ENCODE measurements at regions not wholly inside any gene's neighbourhood (a gene's known extent, or its start where the extent isn't known, plus 50 kb on each side); places are given as distances from the start of the nearest gene placed in this dataset.
"Not testable (repeated sequence)": the region's sequence is repeated elsewhere in the genome, so short reads cannot be mapped to it uniquely, and the experiment has no call there.

DNA sequence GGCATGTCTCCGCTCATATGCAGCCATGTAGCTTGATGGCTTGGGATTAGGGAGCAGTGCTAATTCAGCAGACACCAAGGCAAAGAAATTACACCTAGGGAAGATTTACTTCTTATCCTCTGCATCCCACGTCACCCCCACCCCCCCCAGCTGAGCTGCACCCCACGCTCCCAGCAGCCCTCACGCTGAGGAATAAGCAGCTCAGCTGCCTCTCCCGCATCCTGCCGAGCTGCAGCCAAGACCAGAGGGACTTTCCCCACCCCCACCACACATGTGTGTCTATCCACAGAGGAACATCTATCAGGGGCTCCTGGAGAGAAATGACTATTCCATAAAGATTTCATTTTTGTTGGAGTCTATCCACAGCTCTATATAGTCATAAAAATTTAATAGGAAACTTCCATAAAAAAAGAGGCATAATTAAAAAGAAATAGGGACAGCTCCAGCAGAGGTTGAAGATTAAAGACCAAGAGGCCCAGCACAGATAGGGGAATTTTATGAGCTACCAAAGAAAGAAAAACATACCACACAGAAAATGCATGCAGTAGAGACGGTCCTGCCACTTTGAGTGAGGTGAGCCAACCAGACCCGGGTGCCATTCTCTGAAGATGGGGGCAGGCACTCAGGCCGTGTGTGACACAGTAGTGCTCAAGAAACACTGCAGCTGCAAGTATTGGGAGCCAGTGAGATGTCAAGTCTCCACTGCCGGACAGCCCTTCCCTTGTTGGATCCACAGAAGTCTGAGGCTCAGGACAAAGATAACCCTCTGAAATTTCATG is 274.8 kb downstream of the BCL2L11 start:
- DNase-seq (ENCODE audit: low read depth, low spot score), result peak; percentile 24

DNA sequence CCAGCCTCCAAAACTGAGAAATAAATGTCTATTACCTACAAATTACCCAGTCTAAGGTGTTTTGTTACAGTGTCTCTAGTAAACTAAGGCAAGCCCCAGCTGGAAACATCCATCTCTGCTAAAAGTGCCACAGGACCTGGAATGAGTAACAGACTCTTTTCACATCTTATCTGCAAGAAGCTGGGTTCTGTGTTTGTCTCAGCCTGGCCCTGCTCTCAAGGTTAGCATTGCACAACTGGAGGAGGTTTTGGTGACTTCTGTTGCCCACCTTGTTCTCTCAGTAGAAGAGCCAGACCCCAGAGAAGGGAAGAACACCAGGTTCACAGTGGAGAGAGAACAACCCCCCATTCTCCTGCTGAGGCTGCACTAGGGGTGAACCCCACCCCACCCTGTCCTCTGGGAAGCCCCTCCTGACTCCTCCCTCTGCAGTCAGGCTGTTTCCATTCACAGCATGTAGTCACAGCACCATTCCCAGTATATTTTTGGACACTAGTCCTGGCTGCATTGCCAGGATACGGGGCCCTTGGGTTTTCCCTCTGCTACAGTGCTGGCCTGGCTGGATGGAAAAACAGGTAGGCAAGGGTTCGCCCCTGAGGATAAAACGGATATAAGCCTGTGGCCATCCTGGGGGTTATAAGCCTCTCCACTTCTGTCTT is 280.0 kb downstream of the BCL2L11 start:
- not testable (repeated sequence) for DNase-seq (ENCODE audit: low read depth, low spot score)

DNA sequence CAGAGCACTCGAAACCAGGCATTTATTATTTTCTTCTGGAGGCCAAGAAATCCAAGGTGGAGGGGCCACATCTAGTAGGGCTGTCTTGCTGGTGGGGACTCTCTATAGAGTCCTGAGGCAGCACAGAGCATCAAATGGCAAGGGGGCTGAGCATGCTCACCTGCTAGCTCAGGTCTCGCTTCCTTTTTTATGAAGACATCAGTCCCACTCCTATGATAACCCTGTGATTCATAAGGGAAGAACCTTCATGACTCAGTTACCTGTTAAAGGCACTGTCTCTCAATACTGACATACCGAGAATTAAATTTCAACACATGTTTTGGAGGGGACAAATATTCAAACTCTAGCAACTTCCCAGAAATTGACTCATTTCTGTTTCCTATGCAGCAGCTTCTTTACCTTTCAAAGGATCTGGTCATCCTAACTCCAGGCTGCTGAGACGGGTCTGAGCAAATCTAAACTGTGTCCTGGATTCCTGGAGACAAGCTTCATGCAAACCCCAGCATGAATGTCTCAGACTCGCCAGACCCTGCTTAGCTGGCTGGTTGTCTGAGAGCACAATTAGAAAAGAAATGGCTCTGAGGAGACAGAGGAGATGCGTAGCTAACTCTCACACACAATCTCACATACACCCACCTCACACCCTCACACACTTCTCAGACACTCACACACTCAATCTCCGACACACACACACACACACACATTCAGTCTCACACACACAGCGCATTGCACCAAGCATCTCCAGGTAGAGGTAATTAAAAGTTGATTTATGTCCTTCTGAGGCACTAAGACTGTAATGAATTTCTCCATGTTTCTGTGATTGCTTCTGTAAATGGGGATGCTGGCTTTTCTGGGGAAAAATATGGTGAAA is 280.8 kb downstream of the BCL2L11 start:
- DNase-seq (ENCODE audit: low read depth, low spot score), result not testable (repeated sequence)

DNA sequence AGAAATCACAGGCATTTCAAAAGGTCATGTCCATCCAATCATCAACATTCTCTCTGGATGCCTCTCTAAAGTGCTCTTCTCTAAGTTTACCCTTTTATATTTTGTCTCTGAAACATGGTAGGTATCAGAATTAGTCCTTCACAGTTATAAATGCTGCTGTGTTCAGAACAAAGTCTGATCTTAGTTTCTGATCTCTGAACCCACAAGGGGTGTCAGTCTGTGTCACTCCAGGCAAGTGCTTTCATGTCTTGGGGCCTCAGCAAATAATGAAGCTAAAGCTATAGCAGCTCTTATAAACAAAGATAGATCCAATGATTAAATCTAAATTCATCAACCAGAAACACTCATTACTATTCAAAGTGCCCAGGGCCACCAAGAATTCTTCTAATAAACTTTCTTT is 281.7 kb downstream of the BCL2L11 start:
- not testable (repeated sequence) for DNase-seq (ENCODE audit: low read depth, low spot score)

DNA sequence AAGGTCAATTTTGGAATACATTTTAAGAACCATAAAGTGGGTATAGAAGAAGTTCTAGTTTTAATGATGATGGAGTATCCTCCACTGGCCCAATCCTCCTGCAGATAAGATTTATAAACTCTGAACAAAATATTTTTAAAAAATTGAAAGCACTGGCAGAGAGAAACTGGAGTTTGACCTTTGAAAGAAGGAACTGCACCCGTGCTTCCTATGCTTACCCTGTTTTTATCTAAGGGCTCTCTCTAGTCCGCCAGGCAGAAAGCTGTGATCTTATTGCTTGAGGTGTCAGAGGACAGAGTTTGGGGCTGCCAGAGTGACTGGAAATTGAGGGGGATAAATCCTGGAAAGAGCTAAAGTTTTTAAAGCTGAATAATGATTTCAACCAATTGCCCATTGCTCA is 282.6 kb downstream of the BCL2L11 start:
- not testable (repeated sequence) for DNase-seq (ENCODE audit: low read depth, low spot score)

DNA sequence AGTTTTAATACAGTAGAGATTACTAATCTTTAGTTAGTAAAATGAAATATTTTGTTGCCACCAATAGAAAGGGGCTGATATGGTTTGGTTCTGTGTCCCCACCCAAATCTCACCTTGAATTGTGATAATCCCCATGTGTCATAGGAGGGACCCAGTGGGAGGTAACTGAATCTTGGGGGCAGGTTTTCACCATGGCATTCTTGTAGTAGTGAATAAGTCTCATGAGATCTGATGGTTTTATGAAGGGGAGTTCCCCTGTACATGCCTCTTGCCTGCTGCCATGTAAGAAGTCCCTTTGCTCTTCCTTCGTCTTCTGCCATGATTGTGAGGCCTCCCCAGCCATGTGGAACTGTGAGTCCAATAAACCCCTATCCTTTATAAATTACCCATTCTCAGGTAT is 285.9 kb downstream of the BCL2L11 start:
- not testable (repeated sequence) for DNase-seq (ENCODE audit: low read depth, low spot score)

DNA sequence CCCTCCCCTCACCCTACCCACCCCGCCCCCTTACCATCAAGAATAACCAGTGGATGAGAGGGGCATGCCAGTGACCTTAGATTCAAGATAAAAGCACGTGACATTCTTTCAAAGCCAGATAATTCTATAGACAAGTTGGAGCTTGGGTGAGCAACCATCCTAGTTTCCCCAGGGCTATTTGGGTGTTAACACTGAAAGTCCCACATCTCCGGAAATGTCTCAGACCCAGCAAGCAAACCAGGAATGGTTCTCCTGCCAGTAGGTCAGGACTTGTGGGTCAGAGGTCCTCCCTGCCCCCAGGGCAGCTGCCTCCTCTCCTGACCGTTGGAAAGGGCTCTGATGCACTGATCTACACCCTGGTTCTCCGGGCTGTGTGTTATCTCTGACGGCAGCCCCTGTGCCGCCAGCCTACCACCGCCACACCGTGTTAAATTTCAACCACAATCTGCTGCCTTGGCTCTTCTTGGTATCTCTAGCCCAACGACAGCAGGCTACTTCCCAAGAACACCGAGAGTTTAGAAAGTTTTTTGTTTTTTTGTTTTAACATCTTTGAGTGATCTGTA is 287.0 kb downstream of the BCL2L11 start:
- DNase-seq (ENCODE audit: low read depth, low spot score), result not testable (repeated sequence)

DNA sequence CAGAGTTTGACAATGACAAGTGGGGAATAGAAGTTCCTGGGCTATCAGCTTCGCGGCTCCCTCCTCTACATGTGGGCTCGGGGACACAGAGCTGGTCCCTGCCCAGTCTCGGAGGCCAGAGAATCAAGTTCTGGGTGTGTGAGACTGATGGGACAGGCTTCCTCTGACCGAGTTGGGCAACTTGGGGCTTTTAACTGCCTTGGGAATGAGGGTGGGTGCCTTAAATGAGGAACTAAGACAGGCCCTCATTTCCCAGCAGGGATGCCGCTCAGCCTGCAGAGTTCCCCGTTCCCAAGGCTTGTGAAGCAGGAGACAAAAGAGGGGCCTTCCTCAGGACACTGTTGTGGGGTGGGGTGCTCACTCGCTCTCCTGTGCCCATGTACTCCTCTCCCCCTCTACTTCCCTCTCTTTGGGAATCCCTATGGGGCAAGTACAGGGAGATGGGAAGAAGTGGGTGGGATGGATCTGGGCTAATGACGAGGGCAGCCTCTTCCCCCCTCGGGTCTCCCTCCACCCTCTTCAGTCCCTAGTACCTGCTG is 290.2 kb downstream of the BCL2L11 start:
- DNase-seq (ENCODE audit: low read depth, low spot score), result not testable (repeated sequence)

DNA sequence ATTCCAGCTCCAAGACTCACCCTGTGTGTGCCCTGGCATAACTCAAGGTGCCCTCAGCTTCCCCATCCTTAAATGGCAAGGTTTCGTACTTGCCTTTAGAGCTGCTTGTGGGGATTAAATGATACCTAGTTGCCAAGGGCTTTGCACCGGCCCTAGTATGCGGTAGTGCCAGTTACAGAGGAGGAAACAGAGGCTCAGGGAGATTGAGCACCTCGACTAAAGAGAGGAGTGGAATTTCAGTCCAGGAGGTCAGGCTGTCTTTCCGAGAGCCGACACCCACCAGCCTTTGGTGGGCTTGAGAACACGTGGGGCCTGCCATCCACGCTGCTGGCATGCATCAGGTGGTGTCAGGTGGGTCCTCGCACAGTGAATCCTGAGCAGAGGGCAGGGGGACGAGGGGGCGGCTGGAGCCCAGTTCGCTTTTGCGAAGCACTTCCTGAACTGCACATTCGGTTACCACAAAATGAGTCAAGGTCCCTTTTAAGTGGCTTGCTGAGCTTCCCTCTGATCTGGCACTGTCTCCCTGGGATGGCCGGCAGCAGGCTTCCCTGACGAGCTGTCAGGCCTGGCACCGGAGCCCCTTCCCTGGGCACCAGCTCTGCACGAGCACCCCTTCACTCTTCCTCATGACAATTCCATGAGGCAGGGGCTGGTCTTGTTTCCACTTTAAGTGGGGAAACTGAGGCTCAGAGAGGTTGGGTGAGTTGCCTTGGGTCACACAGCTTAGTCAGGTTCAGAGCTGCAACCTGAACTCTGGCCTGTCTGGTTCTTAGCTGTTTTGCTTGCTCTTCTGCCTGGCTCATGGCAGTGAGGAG is 291.4 kb downstream of the BCL2L11 start:
- not testable (repeated sequence) for DNase-seq (ENCODE audit: low read depth, low spot score)

DNA sequence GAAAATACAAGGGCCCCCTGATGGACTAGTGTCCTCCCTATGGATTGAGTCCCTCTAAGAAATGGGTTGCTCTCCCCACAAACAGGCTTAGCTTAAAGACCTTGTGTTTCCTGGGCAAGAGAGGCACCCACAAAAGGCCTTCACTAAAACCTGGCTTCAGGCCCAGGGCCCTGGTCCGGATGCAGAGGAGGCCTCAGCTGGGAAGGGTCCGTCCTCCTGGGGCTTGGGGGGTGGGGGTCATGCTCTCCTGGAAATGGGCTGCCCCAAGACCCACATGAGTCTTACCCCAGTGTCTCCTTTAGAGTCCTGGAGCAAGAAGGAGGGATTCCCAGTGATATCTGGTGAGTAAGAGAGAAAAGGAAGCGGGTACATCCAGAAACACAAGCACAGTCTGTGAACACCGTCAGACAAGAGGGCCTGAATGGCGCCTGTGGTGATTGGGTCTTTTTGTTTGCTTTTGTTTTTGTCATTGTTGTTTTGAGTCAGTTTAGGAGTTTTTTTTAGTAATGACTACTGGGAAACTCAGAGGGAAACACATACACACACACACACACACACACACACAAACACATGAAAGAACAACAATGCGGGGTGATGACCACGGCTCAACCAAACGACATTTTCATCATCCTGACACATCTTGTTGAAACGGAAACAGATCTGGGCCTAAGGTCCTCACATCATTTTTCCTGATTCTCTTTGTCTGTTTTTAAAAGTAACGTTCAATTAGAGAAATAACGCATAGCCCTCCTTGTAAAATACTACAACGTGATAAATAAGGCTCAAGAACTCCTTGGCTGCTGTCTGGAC is 292.3 kb downstream of the BCL2L11 start:
- not testable (repeated sequence) for DNase-seq (ENCODE audit: low read depth, low spot score)

DNA sequence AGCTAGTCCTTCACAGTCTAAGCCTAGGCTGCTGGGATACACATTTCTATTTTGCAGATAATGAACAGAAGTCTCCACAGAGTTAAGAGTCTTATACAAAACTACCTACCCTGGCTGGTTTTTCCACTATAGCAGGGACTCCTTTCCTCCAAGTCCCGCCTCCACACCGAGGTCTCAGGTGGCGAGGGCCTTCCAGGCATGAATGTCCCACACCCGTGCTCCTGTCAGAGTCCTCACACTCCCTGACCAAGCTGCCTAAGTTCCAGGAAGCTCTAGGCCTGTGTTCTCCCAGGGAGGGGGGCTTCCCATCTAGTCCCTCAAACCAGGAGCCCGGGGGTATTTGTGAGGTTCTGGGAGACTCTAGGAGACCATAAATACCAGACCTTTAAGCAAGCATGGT is 293.2 kb downstream of the BCL2L11 start:
- DNase-seq (ENCODE audit: low read depth, low spot score), result not testable (repeated sequence)

DNA sequence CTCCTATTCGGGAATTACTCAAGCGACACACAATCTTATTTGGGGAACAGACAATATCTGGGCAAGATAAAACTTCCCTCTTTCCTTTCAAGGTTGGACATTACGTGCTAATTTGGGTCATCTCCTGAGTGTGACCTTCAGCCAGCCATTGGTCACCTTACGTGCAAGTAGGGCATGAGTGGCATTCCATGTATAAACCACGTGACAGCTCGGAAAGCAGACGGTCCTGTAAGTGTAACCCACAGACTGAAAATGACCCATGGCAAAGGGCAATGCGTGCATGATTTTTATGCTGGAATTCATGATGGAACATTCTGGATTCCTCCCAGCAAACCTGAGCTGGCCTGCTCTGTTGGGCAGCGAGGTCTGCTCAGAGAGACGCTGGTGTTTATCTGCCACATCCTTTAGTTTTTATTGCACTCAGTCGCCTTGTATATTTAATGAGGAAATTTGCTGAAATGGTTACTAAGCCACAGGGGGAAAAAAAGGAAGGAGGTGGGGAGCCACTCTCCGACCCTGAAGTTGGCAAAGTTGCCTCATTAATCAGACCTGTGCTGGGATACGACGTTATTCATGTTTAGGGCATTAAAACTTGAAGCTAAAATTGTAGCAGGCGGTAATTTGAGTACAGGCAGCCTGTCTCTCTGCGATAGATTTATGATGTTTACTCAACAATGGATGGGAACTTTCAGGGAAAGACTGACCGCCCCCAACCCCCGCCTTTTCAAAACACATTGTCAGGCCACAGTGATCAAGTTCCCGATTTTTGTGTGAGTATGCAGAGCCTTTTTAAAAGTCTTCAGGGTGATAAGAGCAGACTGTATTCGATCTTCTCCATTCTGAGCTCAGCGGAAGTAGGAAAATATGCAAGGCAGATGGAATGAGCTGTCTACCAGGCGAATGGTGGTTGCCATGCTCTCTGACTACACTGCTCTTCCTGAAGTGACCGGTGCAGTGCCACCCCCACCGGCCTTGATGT is 295.3 kb downstream of the BCL2L11 start:
- DNase-seq (ENCODE audit: low read depth, low spot score), result not testable (repeated sequence)

DNA sequence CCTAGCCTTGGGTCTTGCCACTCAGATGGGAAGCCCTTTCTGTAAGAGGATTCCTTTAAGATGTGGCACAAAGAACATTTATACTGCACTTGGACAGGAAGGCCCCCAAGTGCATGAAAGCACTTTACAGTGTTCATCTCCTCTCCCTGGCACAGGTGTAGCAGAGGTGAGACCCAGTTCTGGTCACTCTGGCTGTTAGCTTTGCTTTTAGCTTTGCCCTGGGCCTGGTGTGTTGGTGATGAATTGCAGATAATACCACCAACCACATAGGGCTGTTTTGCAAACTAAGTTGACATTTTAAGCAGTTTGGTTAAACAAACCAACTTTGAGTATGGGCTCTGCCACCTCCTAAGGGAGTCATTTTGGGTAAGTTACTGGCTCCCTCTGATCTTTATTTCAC is 296.3 kb downstream of the BCL2L11 start:
- not testable (repeated sequence) for DNase-seq (ENCODE audit: low read depth, low spot score)

DNA sequence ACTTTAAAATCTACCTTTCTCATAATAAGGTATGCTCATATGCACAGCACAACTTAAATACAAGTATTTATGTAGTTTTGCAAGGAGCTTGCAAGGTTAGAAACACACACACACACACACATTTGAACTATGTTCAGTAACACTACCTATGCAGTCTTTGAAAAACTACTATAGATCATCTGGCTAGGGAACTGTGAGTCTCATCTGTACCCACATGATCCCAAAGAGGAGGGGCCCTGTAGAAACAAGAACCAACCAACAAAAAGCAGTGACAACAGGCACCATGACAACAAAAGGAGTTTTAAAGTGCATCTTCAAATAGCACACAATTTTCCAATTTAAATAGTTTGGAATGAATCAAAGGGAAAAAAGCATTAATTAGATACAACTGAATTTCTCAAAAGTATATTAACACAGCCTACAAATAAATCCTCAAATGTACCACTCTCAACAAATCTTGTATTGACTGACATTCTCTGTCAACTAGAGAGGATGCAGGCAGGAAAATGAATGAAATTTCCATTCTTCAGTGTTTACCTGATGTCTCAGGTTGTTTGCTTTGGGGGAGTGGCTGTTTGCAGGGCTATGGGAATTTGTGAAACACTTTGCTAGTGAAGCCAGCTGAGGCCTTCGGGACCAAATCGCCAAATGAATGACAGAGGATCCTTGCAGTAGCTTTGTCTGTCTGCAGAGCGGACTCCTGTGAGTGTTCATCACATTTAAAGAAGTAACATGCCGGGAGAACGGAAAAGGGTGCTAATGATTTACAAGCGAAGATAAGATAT is 297.6 kb downstream of the BCL2L11 start:
- not testable (repeated sequence) for DNase-seq (ENCODE audit: low read depth, low spot score)

DNA sequence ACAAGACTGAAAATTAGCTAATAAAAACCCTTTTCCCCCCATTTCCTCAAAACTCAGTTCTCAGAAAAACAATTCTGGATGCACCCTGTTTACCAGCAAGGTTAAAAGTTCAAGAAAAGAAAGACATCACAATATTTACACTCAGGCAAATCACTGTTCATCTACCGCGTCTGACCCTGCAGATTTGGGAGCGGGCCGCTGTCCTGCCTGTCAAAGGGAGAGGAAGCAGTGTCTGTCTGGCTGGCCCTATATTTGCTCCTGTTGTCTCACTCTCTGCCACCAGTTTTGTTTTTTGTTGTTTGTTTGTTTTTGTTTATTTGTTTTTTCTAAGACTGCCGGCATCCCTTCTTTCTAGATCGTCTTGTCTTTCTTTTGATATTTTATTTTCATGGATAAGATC is 299.4 kb downstream of the BCL2L11 start:
- DNase-seq (ENCODE audit: low read depth, low spot score), result not testable (repeated sequence)

DNA sequence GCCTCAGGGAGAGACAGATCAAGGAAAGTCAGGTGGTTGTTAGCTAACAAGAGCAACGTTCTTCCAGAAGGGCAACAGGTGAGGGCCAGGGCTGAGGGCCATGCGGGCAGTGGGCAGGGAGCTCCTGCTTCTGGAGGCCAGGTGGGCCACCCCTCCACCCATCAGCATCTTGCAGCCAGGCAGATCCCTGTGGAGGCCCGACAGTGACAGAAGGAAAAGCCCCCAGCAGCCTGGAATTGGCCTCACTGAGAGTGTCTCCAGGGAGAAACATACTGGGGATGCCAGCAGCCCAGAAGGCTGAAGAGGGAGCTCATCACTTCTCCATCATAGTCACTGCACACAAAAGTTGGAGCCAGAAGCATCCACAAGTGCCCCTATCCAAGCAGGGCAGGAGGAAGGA is 300.1 kb downstream of the BCL2L11 start:
- DNase-seq (ENCODE audit: low read depth, low spot score), result not testable (repeated sequence)

DNA sequence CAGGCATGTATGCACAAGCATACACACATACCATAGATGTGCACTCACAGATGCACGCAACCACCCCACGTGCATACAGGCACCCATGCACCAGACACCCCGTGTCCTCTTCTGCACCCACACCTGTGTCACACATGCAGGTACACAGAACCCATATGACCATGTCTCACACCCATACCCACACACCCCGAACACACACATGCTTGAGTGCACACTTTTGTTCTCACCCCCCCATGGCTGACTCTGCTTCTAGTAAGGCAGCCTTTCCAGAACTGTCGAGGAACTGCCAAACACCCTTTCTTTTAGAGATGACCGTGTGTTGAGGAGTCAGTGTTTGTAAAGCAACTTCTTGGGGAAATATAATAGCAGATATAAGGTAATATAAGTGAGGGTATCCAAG is 301.2 kb downstream of the BCL2L11 start:
- DNase-seq (ENCODE audit: low read depth, low spot score), result not testable (repeated sequence)

DNA sequence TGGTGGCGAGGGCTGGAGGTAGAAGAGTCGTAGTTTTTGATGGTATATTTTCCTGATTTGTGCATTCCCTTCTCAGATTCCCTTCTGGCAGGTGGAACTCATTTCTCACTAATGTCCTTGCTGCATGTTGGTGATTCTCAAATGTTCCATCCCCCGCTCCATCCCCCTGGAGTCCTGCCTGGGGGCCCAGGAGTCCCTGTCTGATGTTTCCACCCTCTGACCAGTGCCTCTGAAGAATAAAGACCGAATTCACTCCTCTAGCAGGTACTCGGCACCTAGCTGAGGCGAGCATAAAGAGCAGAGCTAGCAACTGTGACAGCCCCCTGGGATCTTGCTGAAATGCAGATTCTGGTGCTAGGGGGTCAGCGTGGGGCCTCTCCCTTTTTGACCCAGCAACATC is 301.8 kb downstream of the BCL2L11 start:
- DNase-seq (ENCODE audit: low read depth, low spot score), result not testable (repeated sequence)

Measured in smooth muscle cell of the brain vasculature (primary cell).